IMR-90 (cell line): ENCODE measurements at regions not wholly inside any gene's neighbourhood (a gene's known extent, or its start where the extent isn't known, plus 50 kb on each side); places are given as distances from the start of the nearest gene placed in this dataset.

ENCODE experiments used
- ATAC-seq: fragments of 200-7000 bp; cut with Tn5 transposase; 2 replicates; pipeline ENCODE4 v1.9.1; 2020; ENCODE audit warnings: low read depth, mild to moderate bottlenecking, moderate library complexity
- BruUV-seq: library from RNA; stranded (reverse); fragments of 400-500 nt; replicated peaks from 2 replicates; lab custom pipeline; 2021; lab: Mats Ljungman, UMichigan
- CTCF ChIA-PET: fragments of 300-600 bp; formaldehyde crosslinking; extraction: SDS; loops from one replicate; lab custom pipeline; 2021; ENCODE audit warnings: antibody characterized with exemption; lab: Yijun Ruan, JAX
- POLR2A ChIA-PET: fragments of 300-600 bp; sonication (Branson Sonifier 250); formaldehyde crosslinking; loops from one replicate; lab custom pipeline; 2022; ENCODE audit warnings: antibody characterized with exemption; ENCODE audit not compliant: unreplicated experiment; lab: Charles Lee
- DNase-seq: peaks from one replicate; pipeline ENCODE4 v3.0.0; 2013
- H2AFZ ChIP-seq: replicated peaks from 2 replicates; pipeline ENCODE3; 2013; ENCODE audit warnings: low read length, mild to moderate bottlenecking; ENCODE audit not compliant: poor library complexity
- H2AK5ac ChIP-seq: 2 replicates; pipeline ENCODE4 v1.6.1; 2013; ENCODE audit warnings: low read depth, low read length, inconsistent platforms
- H2AK9ac ChIP-seq: replicated peaks from 2 replicates; pipeline ENCODE3; 2013; ENCODE audit warnings: mild to moderate bottlenecking, low read depth, low read length, moderate library complexity; ENCODE audit not compliant: poor library complexity
- H2BK120ac ChIP-seq: 2 replicates; pipeline ENCODE4 v1.6.1; 2013; ENCODE audit warnings: low read depth, low read length, inconsistent platforms
- H2BK15ac ChIP-seq: 3 replicates; pipeline ENCODE4 v1.6.1; 2013; ENCODE audit warnings: low read depth, low read length, inconsistent platforms
- H2BK20ac ChIP-seq: 2 replicates; pipeline ENCODE4 v1.6.1; 2013; ENCODE audit warnings: low read depth, mild to moderate bottlenecking, inconsistent platforms, low read length, moderate library complexity
- H2BK5ac ChIP-seq: 2 replicates; pipeline ENCODE4 v1.6.1; 2013; ENCODE audit warnings: mild to moderate bottlenecking, low read depth, low read length, inconsistent platforms; ENCODE audit not compliant: poor library complexity, severe bottlenecking
- H3K14ac ChIP-seq: replicated peaks from 2 replicates; pipeline ENCODE4 v1.6.1; 2013; ENCODE audit warnings: low read depth, low read length, inconsistent platforms
- H3K18ac ChIP-seq: 2 replicates; pipeline ENCODE4 v1.6.1; 2013; ENCODE audit warnings: low read depth, low read length, control low read depth
- H3K23ac ChIP-seq: 2 replicates; pipeline ENCODE4 v1.6.1; 2013; ENCODE audit warnings: low read depth, low read length, inconsistent platforms
- H3K27ac ChIP-seq: 2 replicates; pipeline ENCODE4 v1.5.1; 2013; ENCODE audit warnings: mild to moderate bottlenecking, control low read depth, low read length; ENCODE audit not compliant: insufficient read depth
- H3K27me3 ChIP-seq: 2 replicates; pipeline ENCODE4 v1.6.1; 2013; ENCODE audit warnings: low read length; ENCODE audit not compliant: control insufficient read depth, insufficient read depth
- H3K36me3 ChIP-seq: 2 replicates; pipeline ENCODE4 v1.6.1; 2013; ENCODE audit warnings: low read length, mixed read lengths; ENCODE audit not compliant: control insufficient read depth, insufficient read depth
- H3K4ac ChIP-seq: 2 replicates; pipeline ENCODE4 v1.6.1; 2013; ENCODE audit warnings: low read depth, low read length, inconsistent platforms
- H3K4me1 ChIP-seq: 2 replicates; pipeline ENCODE4 v1.6.1; 2013; ENCODE audit warnings: low read length, mixed read lengths; ENCODE audit not compliant: control insufficient read depth, insufficient read depth
- H3K4me2 ChIP-seq: 2 replicates; pipeline ENCODE4 v1.6.1; 2013; ENCODE audit warnings: low read depth, mild to moderate bottlenecking, control low read depth, low read length, moderate library complexity
- H3K4me3 ChIP-seq: 2 replicates; pipeline ENCODE4 v1.5.1; 2013; ENCODE audit warnings: low read depth, mild to moderate bottlenecking, control low read depth, low read length, moderate library complexity; ENCODE audit not compliant: insufficient read depth
- H3K56ac ChIP-seq: 2 replicates; pipeline ENCODE4 v1.6.1; 2013; ENCODE audit warnings: low read length, inconsistent platforms; ENCODE audit not compliant: insufficient read depth; ENCODE audit errors: extremely low read depth
- H3K79me1 ChIP-seq, 2 experiments: 2 replicates each; pipeline ENCODE4 v1.6.1; 2013; ENCODE audit warnings: low read length in 2 of 2, inconsistent platforms in 1 of 2, low read depth in 1 of 2
- H3K9ac ChIP-seq: 2 replicates; pipeline ENCODE4 v1.6.1; 2013; ENCODE audit warnings: low read depth, low read length, control low read depth
- H3K9me1 ChIP-seq: 2 replicates; pipeline ENCODE4 v1.6.1; 2013; ENCODE audit warnings: low read length, inconsistent platforms; ENCODE audit not compliant: insufficient read depth
- H3K9me3 ChIP-seq: 2 replicates; pipeline ENCODE4 v1.6.1; 2013; ENCODE audit warnings: low read length; ENCODE audit not compliant: control insufficient read depth, insufficient read depth
- H4K20me1 ChIP-seq: 2 replicates; pipeline ENCODE4 v1.6.1; 2013; ENCODE audit warnings: low read length, inconsistent platforms; ENCODE audit not compliant: insufficient read depth
- H4K5ac ChIP-seq: 2 replicates; pipeline ENCODE4 v1.6.1; 2013; ENCODE audit warnings: mild to moderate bottlenecking, low read depth, low read length, control low read depth
- H4K8ac ChIP-seq, 2 experiments: 2 replicates each; pipeline ENCODE4 v1.6.1; 2013; ENCODE audit warnings: low read depth in 2 of 2, low read length in 2 of 2, control low read depth in 1 of 2, inconsistent platforms in 1 of 2
- H4K91ac ChIP-seq: 2 replicates; pipeline ENCODE4 v1.6.1; 2013; ENCODE audit warnings: low read depth, low read length, inconsistent platforms; ENCODE audit not compliant: insufficient read depth
- CEBPB ChIP-seq: IDR thresholded peaks from 2 replicates; pipeline ENCODE4 v1.6.1; 2012; ENCODE audit warnings: low read depth, low read length, improper control_type of control experiment
- CHD1 ChIP-seq: IDR thresholded peaks from 2 replicates; pipeline ENCODE4 v1.6.1; 2012; ENCODE audit warnings: low read depth, low read length, improper control_type of control experiment
- MAZ ChIP-seq: IDR thresholded peaks from 2 replicates; pipeline ENCODE4 v1.6.1; 2012; ENCODE audit warnings: low read depth, mild to moderate bottlenecking, low read length, improper control_type of control experiment, moderate library complexity, borderline replicate concordance
- MXI1 ChIP-seq: IDR thresholded peaks from 2 replicates; pipeline ENCODE4 v1.6.1; 2012; ENCODE audit warnings: low read depth, mild to moderate bottlenecking, low read length, moderate library complexity, borderline replicate concordance
- NFE2L2 ChIP-seq: fragments of 150-350 bp; IDR thresholded peaks from 2 replicates; pipeline ENCODE4 v1.6.1; 2016; ENCODE audit warnings: low read depth, mild to moderate bottlenecking, low read length
- POLR2A ChIP-seq: IDR thresholded peaks from 2 replicates; pipeline ENCODE4 v1.6.1; 2012; ENCODE audit warnings: mild to moderate bottlenecking, low read depth, low read length
- RFX5 ChIP-seq: IDR thresholded peaks from 2 replicates; pipeline ENCODE4 v1.8.0; 2012; ENCODE audit warnings: low read depth, mild to moderate bottlenecking, low read length, moderate library complexity
- SMC3 ChIP-seq: fragments of 150-350 bp; IDR thresholded peaks from 2 replicates; pipeline ENCODE4 v1.6.1; 2016; ENCODE audit warnings: low read depth, mild to moderate bottlenecking, antibody characterized with exemption, low read length, moderate library complexity
- WGBS, 2 experiments: methylation state at CpG; one replicate each; pipeline versions ENCODE4 v1.1.5 to v1.1.7; 2013; ENCODE audit warnings: missing lambda C conversion rate in 2 of 2; ENCODE audit not compliant: insufficient read length in 1 of 2; ENCODE audit errors: extremely low coverage in 2 of 2; 5-methylcytosine and 5-hydroxymethylcytosine counted together
- dilution Hi-C: fragments of 300-500 bp; cut with HindIII; formaldehyde crosslinking; loops from one replicate; pipeline ENCODE4 v1.14.3; 2018; ENCODE audit warnings: low sequenced_read_pairs; ENCODE audit not compliant: unreplicated experiment
- in situ Hi-C: fragments of 300-500 bp; cut with MboI; formaldehyde crosslinking; loops from 3 replicates; pipeline ENCODE4 v1.14.3; 2019; ENCODE audit warnings: low sequenced_read_pairs, inconsistent platforms, mixed read lengths
- intact Hi-C: fragments of 100-400 bp; cut with micrococcal nuclease; formaldehyde crosslinking; loops from 2 replicates; pipeline ENCODE4 v1.10.0; 2022
- TF ChIP-seq, protein P1 (sequence below): fragments of 150-350 bp; IDR thresholded peaks from 2 replicates; pipeline ENCODE4 v1.6.1; 2016; ENCODE audit warnings: low read depth, mild to moderate bottlenecking, low read length, moderate library complexity, borderline replicate concordance
- TF ChIP-seq, protein P2 (sequence below): conservative IDR thresholded peaks from 2 replicates; pipeline ENCODE4 v1.5.1; 2012; ENCODE audit warnings: mild to moderate bottlenecking, low read depth, low read length, improper control_type of control experiment

DNA sequence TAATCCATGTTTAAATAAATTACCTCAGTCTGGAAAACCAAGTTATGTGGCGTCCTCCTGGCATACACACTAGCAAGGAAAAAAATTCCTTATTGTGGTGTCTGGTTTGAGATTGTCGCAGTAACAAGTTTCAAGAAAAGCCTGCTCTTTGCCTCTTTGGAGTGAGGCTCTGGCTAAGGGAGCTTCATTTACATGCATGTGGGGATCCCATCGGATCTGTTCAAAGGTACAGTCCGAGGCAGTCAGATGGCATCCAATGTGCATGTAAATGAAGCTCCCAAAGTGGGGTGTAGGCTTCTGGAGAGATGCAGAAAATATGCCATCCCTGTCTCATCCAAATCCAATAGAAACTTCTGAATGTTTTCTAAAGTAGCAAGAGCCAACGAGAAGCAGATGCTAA is 199.5 kb upstream of the FBXL4 start:
- ATAC-seq = no peak
- Histone ChIP-seq H3K9ac (no peak overlapping the region), H2BK5ac (no peak overlapping the region), H3K4ac (no peak overlapping the region), H3K56ac (no peak overlapping the region), H3K4me1 (no peaks in the 10 kb centered on the region), H3K14ac (no peak overlapping the region), H3K9me3 (no peaks in the 10 kb centered on the region), H4K5ac (no peak overlapping the region), H3K27me3 (0 out of 2 replicates have a peak, but pooled peaks cover 1% of the 10 kb centered on the region), H3K36me3 (no peaks in the 10 kb centered on the region), H3K23ac (no peak overlapping the region), H3K4me3 (no peak overlapping the region), H3K79me1 (no peaks in the 10 kb centered on the region), H4K20me1 (no peaks in the 10 kb centered on the region), H4K91ac (no peak overlapping the region), H2AK5ac (no peak overlapping the region), H3K9me1 (no peaks in the 10 kb centered on the region), H2BK120ac (no peak overlapping the region), H2AFZ (no peak overlapping the region), H3K18ac (no peak overlapping the region), H3K4me2 (no peak overlapping the region), H4K8ac (no peak overlapping the region), H2BK15ac (no peak overlapping the region), H2BK20ac (no peak overlapping the region), H3K27ac (no peak overlapping the region), H2AK9ac (no peak overlapping the region)
- TF ChIP-seq MXI1 = no peak
- TF ChIP-seq CEBPB = no peak
- TF ChIP-seq, protein P1, sequence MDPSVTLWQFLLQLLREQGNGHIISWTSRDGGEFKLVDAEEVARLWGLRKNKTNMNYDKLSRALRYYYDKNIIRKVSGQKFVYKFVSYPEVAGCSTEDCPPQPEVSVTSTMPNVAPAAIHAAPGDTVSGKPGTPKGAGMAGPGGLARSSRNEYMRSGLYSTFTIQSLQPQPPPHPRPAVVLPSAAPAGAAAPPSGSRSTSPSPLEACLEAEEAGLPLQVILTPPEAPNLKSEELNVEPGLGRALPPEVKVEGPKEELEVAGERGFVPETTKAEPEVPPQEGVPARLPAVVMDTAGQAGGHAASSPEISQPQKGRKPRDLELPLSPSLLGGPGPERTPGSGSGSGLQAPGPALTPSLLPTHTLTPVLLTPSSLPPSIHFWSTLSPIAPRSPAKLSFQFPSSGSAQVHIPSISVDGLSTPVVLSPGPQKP = no peak
- no peak for TF ChIP-seq POLR2A
- TF ChIP-seq RFX5 = no peak
- no peak for TF ChIP-seq MAZ
- TF ChIP-seq, protein P2, sequence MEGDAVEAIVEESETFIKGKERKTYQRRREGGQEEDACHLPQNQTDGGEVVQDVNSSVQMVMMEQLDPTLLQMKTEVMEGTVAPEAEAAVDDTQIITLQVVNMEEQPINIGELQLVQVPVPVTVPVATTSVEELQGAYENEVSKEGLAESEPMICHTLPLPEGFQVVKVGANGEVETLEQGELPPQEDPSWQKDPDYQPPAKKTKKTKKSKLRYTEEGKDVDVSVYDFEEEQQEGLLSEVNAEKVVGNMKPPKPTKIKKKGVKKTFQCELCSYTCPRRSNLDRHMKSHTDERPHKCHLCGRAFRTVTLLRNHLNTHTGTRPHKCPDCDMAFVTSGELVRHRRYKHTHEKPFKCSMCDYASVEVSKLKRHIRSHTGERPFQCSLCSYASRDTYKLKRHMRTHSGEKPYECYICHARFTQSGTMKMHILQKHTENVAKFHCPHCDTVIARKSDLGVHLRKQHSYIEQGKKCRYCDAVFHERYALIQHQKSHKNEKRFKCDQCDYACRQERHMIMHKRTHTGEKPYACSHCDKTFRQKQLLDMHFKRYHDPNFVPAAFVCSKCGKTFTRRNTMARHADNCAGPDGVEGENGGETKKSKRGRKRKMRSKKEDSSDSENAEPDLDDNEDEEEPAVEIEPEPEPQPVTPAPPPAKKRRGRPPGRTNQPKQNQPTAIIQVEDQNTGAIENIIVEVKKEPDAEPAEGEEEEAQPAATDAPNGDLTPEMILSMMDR = no peak
- no peak for TF ChIP-seq CHD1
- TF ChIP-seq NFE2L2 = no peak
- no peak for TF ChIP-seq SMC3
- WGBS, 2 experiments = no CpG with 5 or more reads among the region's 5 CpGs
- DNase-seq = no peak
- dilution Hi-C loops (no loop called here), in situ Hi-C loops (no loop called here), intact Hi-C loops (no loop called here)
- no TSS peak for BruUV-seq
- ChIA-PET CTCF (no interaction called here), POLR2A (no interaction called here)
